HCT116 (cell line): ENCODE measurements at regions not wholly inside any gene's neighbourhood (a gene's known extent, or its start where the extent isn't known, plus 50 kb on each side); places are given as distances from the start of the nearest gene placed in this dataset.

Experiments used
- ATAC-seq: fragments of 200-7000 bp; cut with Tn5 transposase; 2 replicates; pipeline ENCODE4 v1.9.1; 2020; ENCODE audit warnings: mild to moderate bottlenecking, moderate library complexity
- BruUV-seq: library from RNA; stranded (reverse); fragments of 400-500 nt; replicated peaks from 2 replicates; lab custom pipeline; 2021; lab: Mats Ljungman, UMichigan
- CTCF ChIA-PET: fragments of 300-600 bp; sonication (Branson Sonifier 250); formaldehyde crosslinking; loops from one replicate; lab custom pipeline; 2021; ENCODE audit warnings: antibody characterized with exemption; lab: Charles Lee
- POLR2A ChIA-PET: fragments of 300-600, 350-600 bp; sonication (Branson Sonifier 250); formaldehyde crosslinking; loops from one replicate; lab custom pipeline; 2021; ENCODE audit warnings: antibody characterized with exemption; lab: Charles Lee
- RAD21 ChIA-PET, 2 experiments: fragments of 300-600 bp; sonication (Branson Sonifier 250); formaldehyde crosslinking; loops; one replicate each; lab custom pipeline; 2023; ENCODE audit warnings: low total read pairs in 2 of 2; ENCODE audit not compliant: uncharacterized antibody in 2 of 2, unreplicated experiment in 2 of 2, low non-redundant PET in 1 of 2; lab: Charles Lee
- DNase-seq: peaks from one replicate; pipeline ENCODE4 v3.0.0-alpha.2; 2010; ENCODE audit warnings: low read depth, low spot score
- H2AFZ ChIP-seq: fragments of 200-600 bp; shearing (Covaris generic), sonication (generic); 2 replicates; pipeline ENCODE4 v1.6.1; 2017; ENCODE audit warnings: low read depth, mixed run types, mixed read lengths, antibody characterized with exemption, low read length; ENCODE audit not compliant: poor library complexity, severe bottlenecking
- H3K27ac ChIP-seq: 2 replicates; pipeline ENCODE4 v1.5.1; 2012; ENCODE audit warnings: low read depth, low read length
- H3K27me3 ChIP-seq: fragments of 200-600 bp; sonication (generic); 2 replicates; pipeline ENCODE4 v1.6.1; 2016; ENCODE audit warnings: mixed run types, low read length, mixed read lengths; ENCODE audit not compliant: insufficient read depth
- H3K36me3 ChIP-seq, 2 experiments: fragments of 200-500 bp in 1 of 2; fragments of 200-600 bp in 1 of 2; sonication (Bioruptor generic) in 1 of 2; sonication (generic) in 1 of 2; 2 replicates each; pipeline versions ENCODE4 v1.5.1 to v1.6.1; 2014 to 2016; ENCODE audit warnings: low read length in 2 of 2, inconsistent platforms in 1 of 2, mixed read lengths in 1 of 2, mixed run types in 1 of 2; ENCODE audit not compliant: insufficient read depth in 2 of 2, control insufficient read depth in 1 of 2
- H3K4me1 ChIP-seq, 2 experiments: fragments of 200-600 bp in 1 of 2; sonication (generic) in 1 of 2; 2 replicates each; pipeline versions ENCODE4 v1.5.1 to v1.6.1; 2012 to 2017; ENCODE audit warnings: low read length in 2 of 2, inconsistent platforms in 1 of 2, mild to moderate bottlenecking in 1 of 2, mixed read lengths in 1 of 2, mixed run types in 1 of 2, moderate library complexity in 1 of 2; ENCODE audit not compliant: insufficient read depth in 2 of 2, control insufficient read depth in 1 of 2
- H3K4me2 ChIP-seq: fragments of 200-600 bp; sonication (generic); 2 replicates; pipeline ENCODE4 v1.6.1; 2017; ENCODE audit warnings: mixed run types, low read length, mixed read lengths
- H3K4me3 ChIP-seq, 2 experiments: fragments of 200-600 bp in 1 of 2; sonication (generic) in 1 of 2; replicated peaks in 1 of 2; 2 replicates each; pipeline ENCODE4 v1.5.1; 2011 to 2016; ENCODE audit warnings: low read length in 2 of 2, control low read depth in 1 of 2, low read depth in 1 of 2, mild to moderate bottlenecking in 1 of 2, mixed read lengths in 1 of 2, mixed run types in 1 of 2
- H3K79me2 ChIP-seq: fragments of 200-600 bp; sonication (generic); 2 replicates; pipeline ENCODE4 v1.6.1; 2017; ENCODE audit warnings: mild to moderate bottlenecking, mixed run types, low read length, moderate library complexity, mixed read lengths; ENCODE audit not compliant: insufficient read depth
- H3K9ac ChIP-seq: fragments of 200-600 bp; sonication (generic); 2 replicates; pipeline ENCODE4 v1.6.1; 2016; ENCODE audit warnings: low read length, mixed read lengths
- H3K9me2 ChIP-seq: fragments of 200-600 bp; sonication (generic), shearing (Covaris generic); 2 replicates; pipeline ENCODE4 v1.6.1; 2017; ENCODE audit warnings: mixed run types, mild to moderate bottlenecking, moderate library complexity; ENCODE audit not compliant: insufficient read depth
- H3K9me3 ChIP-seq, 2 experiments: fragments of 200-500 bp in 1 of 2; fragments of 200-600 bp in 1 of 2; sonication (Bioruptor generic) in 1 of 2; sonication (generic) in 1 of 2; 2 replicates each; pipeline ENCODE4 v1.6.1; 2014 to 2017; ENCODE audit warnings: low read length in 2 of 2, mixed read lengths in 2 of 2, inconsistent platforms in 1 of 2, low read depth in 1 of 2, mild to moderate bottlenecking in 1 of 2, mixed run types in 1 of 2, moderate library complexity in 1 of 2; ENCODE audit not compliant: control insufficient read depth in 1 of 2, insufficient read depth in 1 of 2
- H4K20me1 ChIP-seq: fragments of 200-600 bp; sonication (generic), shearing (Covaris generic); 2 replicates; pipeline ENCODE4 v1.6.1; 2017; ENCODE audit warnings: mixed run types, mild to moderate bottlenecking, moderate library complexity; ENCODE audit not compliant: insufficient read depth
- EGR1 ChIP-seq: IDR thresholded peaks from 2 replicates; pipeline ENCODE4 v1.6.1; 2012; ENCODE audit warnings: low read depth
- EZH2 ChIP-seq: fragments of 200-600 bp; sonication (generic); IDR thresholded peaks from 2 replicates; pipeline ENCODE4 v1.6.1; 2017; ENCODE audit warnings: antibody characterized with exemption, mixed run types
- FOSL1 ChIP-seq: IDR thresholded peaks from 2 replicates; pipeline ENCODE4 v1.6.1; 2012; ENCODE audit warnings: low read depth
- JUND ChIP-seq: IDR thresholded peaks from 2 replicates; pipeline ENCODE4 v1.6.1; 2012
- MAX ChIP-seq: IDR thresholded peaks from 2 replicates; pipeline ENCODE4 v1.6.1; 2012
- POLR2A ChIP-seq: IDR thresholded peaks from 2 replicates; pipeline ENCODE4 v1.7.0; 2011; ENCODE audit warnings: borderline replicate concordance; ENCODE audit not compliant: insufficient read depth, insufficient read length; ENCODE audit errors: extremely low read depth
- POLR2AphosphoS5 ChIP-seq: IDR thresholded peaks from 2 replicates; pipeline ENCODE4 v1.6.1; 2011; ENCODE audit warnings: mild to moderate bottlenecking, low read depth, low read length, moderate library complexity
- RAD21 ChIP-seq: IDR thresholded peaks from 2 replicates; pipeline ENCODE4 v1.6.1; 2012; ENCODE audit warnings: low read depth, mild to moderate bottlenecking
- ZBTB33 ChIP-seq: IDR thresholded peaks from 2 replicates; pipeline ENCODE4 v1.6.1; 2011; ENCODE audit warnings: mild to moderate bottlenecking, low read length, moderate library complexity; ENCODE audit not compliant: insufficient replicate concordance; ENCODE audit errors: extremely low read depth
- ZNF274 ChIP-seq: fragments of 200-500 bp; sonication (Bioruptor generic); IDR thresholded peaks from 2 replicates; pipeline ENCODE4 v1.6.1; 2014; ENCODE audit warnings: mild to moderate bottlenecking, low read depth, low read length, inconsistent platforms
- intact Hi-C: fragments of 100-400 bp; cut with micrococcal nuclease; formaldehyde crosslinking; loops from 2 replicates; pipeline ENCODE4 v1.10.0; 2022

DNA sequence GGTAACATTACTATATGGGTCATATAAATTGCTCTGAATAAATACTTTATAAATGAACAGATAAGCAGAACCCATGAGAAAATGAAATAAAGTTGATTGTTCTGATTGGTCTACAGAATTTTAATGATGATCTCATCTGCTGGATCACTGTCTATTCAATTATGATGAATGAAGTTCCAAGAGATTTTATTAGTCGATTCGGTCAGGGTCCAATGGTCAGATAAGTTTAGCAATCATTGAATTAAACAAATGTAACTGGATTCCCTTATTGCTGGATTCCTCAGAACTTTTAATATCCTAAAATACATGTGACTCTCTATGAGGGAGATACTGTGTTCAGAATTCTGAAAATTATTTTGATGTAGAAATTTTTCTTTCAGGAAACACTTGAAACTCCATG, 715.2 kb downstream of the EPM2A start:
- Histone ChIP-seq H3K36me3 (no peaks in the 10 kb centered on the region), H3K9ac (no peak overlapping the region), H3K9me3 (no peaks in the 10 kb centered on the region), H3K4me2 (no peak overlapping the region), H3K27me3 (no peaks in the 10 kb centered on the region), H4K20me1 (no peaks in the 10 kb centered on the region), H3K4me3 (no peak overlapping the region), H3K27ac (no peak overlapping the region), H3K79me2 (no peaks in the 10 kb centered on the region), H3K4me1 (peaks cover 7 to 46% of the 10 kb centered on the region in 2 experiments), H2AFZ (peak overlapping the region; percentile 60), H3K9me2 (no peaks in the 10 kb centered on the region)
- DNase-seq (no peak), ATAC-seq (no peak)
- ChIA-PET RAD21 (no interaction called here), POLR2A (no interaction called here), CTCF (no interaction called here)
- no peak for TF ChIP-seq ZBTB33
- no peak for TF ChIP-seq FOSL1
- TF ChIP-seq RAD21, result no peak
- TF ChIP-seq POLR2AphosphoS5, result no peak
- no peak for TF ChIP-seq EZH2
- no peak for TF ChIP-seq JUND
- TF ChIP-seq EGR1, result no peak
- TF ChIP-seq MAX, result no peak
- TF ChIP-seq ZNF274, result no peak
- no peak for TF ChIP-seq POLR2A
- no TSS peak for BruUV-seq
- intact Hi-C loops, result loop anchor here (10.0 kb wide), 1 partner anchor 615 kb away; no protein-coding TSS in a partner anchor
